SK-N-SH (cell line): ENCODE measurements at regions not wholly inside any gene's neighbourhood (a gene's known extent, or its start where the extent isn't known, plus 50 kb on each side); places are given as distances from the start of the nearest gene placed in this dataset.

Source experiments
- CTCF ChIA-PET: fragments of 300-600, 350-600 bp; formaldehyde crosslinking; extraction: SDS; loops from one replicate; lab custom pipeline; 2021; lab: Yijun Ruan, JAX
- POLR2A ChIA-PET: fragments of 350-600 bp; sonication (Branson Sonifier 250); formaldehyde crosslinking; extraction: SDS; loops from one replicate; lab custom pipeline; 2020; ENCODE audit warnings: antibody characterized with exemption, inconsistent platforms; lab: Yijun Ruan, JAX
- DNase-seq: peaks from one replicate; pipeline ENCODE4 v3.0.0; 2012
- H2AFZ ChIP-seq: fragments of 200-600 bp; sonication (generic); 2 replicates; pipeline ENCODE4 v1.8.1; 2016; ENCODE audit warnings: antibody characterized with exemption, mild to moderate bottlenecking, low read depth
- H3F3A ChIP-seq: fragments of 200-600 bp; sonication (generic); replicated peaks from 2 replicates; pipeline ENCODE3; 2016; ENCODE audit warnings: antibody characterized with exemption, mild to moderate bottlenecking; ENCODE audit not compliant: insufficient read depth
- H3K27ac ChIP-seq, 2 experiments: fragments of 200-500 bp in 1 of 2; fragments of 200-600 bp in 1 of 2; sonication (Bioruptor generic) in 1 of 2; sonication (generic), shearing (Covaris generic) in 1 of 2; 2 replicates each; pipeline versions ENCODE4 v1.5.1 to v1.6.1; 2014 to 2016; ENCODE audit warnings: low read depth in 2 of 2, inconsistent platforms in 1 of 2, low read length in 1 of 2, mild to moderate bottlenecking in 1 of 2, mixed read lengths in 1 of 2
- H3K27me3 ChIP-seq: fragments of 200-600 bp; sonication (generic), shearing (Covaris generic); 2 replicates; pipeline ENCODE4 v1.6.1; 2016; ENCODE audit warnings: mixed run types; ENCODE audit not compliant: insufficient read depth
- H3K36me3 ChIP-seq, 2 experiments: fragments of 200-500 bp in 1 of 2; fragments of 200-600 bp in 1 of 2; sonication (Bioruptor generic) in 1 of 2; sonication (generic) in 1 of 2; replicated peaks in 1 of 2; 2 replicates each; pipeline versions ENCODE3 to v1.5.1; 2014 to 2016; ENCODE audit warnings: low read length in 1 of 2, mild to moderate bottlenecking in 1 of 2; ENCODE audit not compliant: insufficient read depth in 2 of 2, control insufficient read depth in 1 of 2
- H3K4me1 ChIP-seq, 2 experiments: fragments of 200-500 bp in 1 of 2; fragments of 200-600 bp in 1 of 2; sonication (Bioruptor generic) in 1 of 2; sonication (generic), shearing (Covaris generic) in 1 of 2; 2 replicates each; pipeline versions ENCODE4 v1.5.1 to v1.6.1; 2014 to 2016; ENCODE audit warnings: low read depth in 1 of 2, low read length in 1 of 2, mixed run types in 1 of 2; ENCODE audit not compliant: insufficient read depth in 2 of 2, control insufficient read depth in 1 of 2
- H3K4me2 ChIP-seq: fragments of 200-600 bp; sonication (generic), shearing (Covaris generic); 2 replicates; pipeline ENCODE4 v1.6.1; 2017; ENCODE audit warnings: mixed run types
- H3K4me3 ChIP-seq, 2 experiments: fragments of 200-500 bp in 1 of 2; fragments of 200-600 bp in 1 of 2; sonication (Bioruptor generic) in 1 of 2; sonication (generic), shearing (Covaris generic) in 1 of 2; 2 replicates each; pipeline versions ENCODE4 v1.5.1 to v1.8.1; 2014 to 2016; ENCODE audit warnings: low read depth in 2 of 2, inconsistent platforms in 1 of 2, low read length in 1 of 2, mild to moderate bottlenecking in 1 of 2, mixed read lengths in 1 of 2, moderate library complexity in 1 of 2
- H3K79me2 ChIP-seq: fragments of 200-600 bp; sonication (generic); 2 replicates; pipeline ENCODE4 v1.8.1; 2017; ENCODE audit warnings: mild to moderate bottlenecking; ENCODE audit not compliant: insufficient read depth
- H3K9ac ChIP-seq: fragments of 200-600 bp; sonication (generic); 2 replicates; pipeline ENCODE4 v1.6.1; 2017; ENCODE audit warnings: mixed run types
- H3K9me2 ChIP-seq: fragments of 200-600 bp; sonication (generic); 2 replicates; pipeline ENCODE4 v1.6.1; 2017; ENCODE audit warnings: mixed run types
- H3K9me3 ChIP-seq: fragments of 200-600 bp; sonication (generic); 2 replicates; pipeline ENCODE4 v1.6.1; 2017; ENCODE audit warnings: mixed run types, mild to moderate bottlenecking, moderate library complexity
- H4K20me1 ChIP-seq: fragments of 200-600 bp; sonication (generic); 2 replicates; pipeline ENCODE4 v1.6.1; 2017; ENCODE audit warnings: mild to moderate bottlenecking, mixed run types; ENCODE audit not compliant: insufficient read depth
- CHD2 ChIP-seq: fragments of 150-350 bp; IDR thresholded peaks from 2 replicates; pipeline ENCODE4 v1.6.1; 2018; ENCODE audit warnings: low read length; ENCODE audit not compliant: partially characterized antibody
- CTCF ChIP-seq: fragments of 200-600 bp; sonication (generic); IDR thresholded peaks from 2 replicates; pipeline ENCODE4 v1.6.1; 2017; ENCODE audit warnings: antibody characterized with exemption, mild to moderate bottlenecking, moderate library complexity
- ELF1 ChIP-seq: IDR thresholded peaks from 2 replicates; pipeline ENCODE4 v1.4.0; 2012
- EZH2phosphoT487 ChIP-seq: fragments of 200-600 bp; sonication (generic); IDR thresholded peaks from 2 replicates; pipeline ENCODE4 v1.6.1; 2017; ENCODE audit warnings: low read depth, mixed run types, mild to moderate bottlenecking, antibody characterized with exemption, moderate library complexity, borderline replicate concordance
- FOSL2 ChIP-seq: IDR thresholded peaks from 2 replicates; pipeline ENCODE4 v1.4.0; 2012; ENCODE audit warnings: low read depth, mild to moderate bottlenecking, moderate library complexity, borderline replicate concordance
- FOXM1 ChIP-seq: IDR thresholded peaks from 2 replicates; pipeline ENCODE4 v1.4.0; 2012; ENCODE audit warnings: low read depth, mild to moderate bottlenecking
- GABPA ChIP-seq: IDR thresholded peaks from 2 replicates; pipeline ENCODE4 v1.4.0; 2012; ENCODE audit warnings: low read depth, mild to moderate bottlenecking
- GATA2 ChIP-seq: sonication (generic); formaldehyde crosslinking; IDR thresholded peaks from 2 replicates; pipeline ENCODE4 v1.5.0; 2020; ENCODE audit warnings: mild to moderate bottlenecking, missing genetic modification reagents
- MEF2A ChIP-seq: IDR thresholded peaks from 2 replicates; pipeline ENCODE4 v1.4.0; 2012; ENCODE audit warnings: low read depth, borderline replicate concordance
- NFIC ChIP-seq: IDR thresholded peaks from 2 replicates; pipeline ENCODE4 v1.4.0; 2012; ENCODE audit warnings: borderline replicate concordance
- NRF1 ChIP-seq: IDR thresholded peaks from 2 replicates; pipeline ENCODE4 v1.6.1; 2012; ENCODE audit warnings: low read depth, mild to moderate bottlenecking, low read length
- PBX3 ChIP-seq: IDR thresholded peaks from 2 replicates; pipeline ENCODE4; 2012
- POLR2AphosphoS5 ChIP-seq: IDR thresholded peaks from 2 replicates; pipeline ENCODE4 v1.6.1; 2012; ENCODE audit warnings: low read depth, low read length
- RAD21 ChIP-seq: IDR thresholded peaks from 2 replicates; pipeline ENCODE4 v1.6.1; 2012; ENCODE audit warnings: mild to moderate bottlenecking, low read length
- RCOR1 ChIP-seq: fragments of 150-350 bp; IDR thresholded peaks from 2 replicates; pipeline ENCODE4 v1.6.1; 2017; ENCODE audit warnings: antibody characterized with exemption, low read length
- REST ChIP-seq: IDR thresholded peaks from 2 replicates; pipeline ENCODE4 v1.6.1; 2012; ENCODE audit warnings: mild to moderate bottlenecking, low read depth, low read length, moderate library complexity
- SIN3A ChIP-seq: IDR thresholded peaks from 2 replicates; pipeline ENCODE4 v1.6.1; 2012; ENCODE audit warnings: low read depth, mild to moderate bottlenecking, low read length, moderate library complexity, borderline replicate concordance
- TEAD4 ChIP-seq: IDR thresholded peaks from 2 replicates; pipeline ENCODE4 v1.4.0; 2012; ENCODE audit warnings: mild to moderate bottlenecking, borderline replicate concordance; ENCODE audit not compliant: insufficient read depth
- YY1 ChIP-seq: IDR thresholded peaks from 2 replicates; pipeline ENCODE4 v1.4.0; 2012; ENCODE audit warnings: low read depth, mild to moderate bottlenecking
- WGBS: methylation state at CpG from one replicate; pipeline ENCODE4 v1.1.6; 2017; ENCODE audit warnings: low lambda C conversion rate; 5-methylcytosine and 5-hydroxymethylcytosine counted together
- TF ChIP-seq, protein P1 (sequence below): IDR thresholded peaks from 2 replicates; pipeline ENCODE4 v1.4.0; 2012; ENCODE audit warnings: low read depth, borderline replicate concordance

DNA sequence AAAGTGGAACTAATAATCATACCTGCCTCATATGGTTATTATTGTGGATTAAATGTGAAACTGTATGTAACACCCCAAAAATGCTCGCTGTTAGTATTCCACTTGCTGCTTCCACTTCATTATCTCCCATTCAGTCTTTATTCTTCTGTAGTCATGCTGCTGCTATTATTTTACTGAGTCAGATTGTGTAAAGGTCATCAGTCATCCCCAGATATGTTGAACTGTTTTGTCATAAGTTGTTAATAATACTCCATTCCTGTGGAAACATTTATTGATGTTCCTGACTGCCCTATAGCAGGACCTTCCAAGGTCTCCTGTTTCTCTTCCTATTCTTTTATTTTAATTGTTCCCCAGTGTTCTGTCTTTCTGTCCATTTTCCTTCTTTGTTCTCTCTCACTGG lies 1148.3 kb downstream of the EPHA7 start:
- no peak for DNase-seq
- H3K9me3 ChIP-seq: peaks cover 2% of the 10 kb centered on the region; the same call in 1 of the 2 replicates
- POLR2A ChIA-PET: no interaction called here

GRCh38 chr6:92270365-92270764 lies 1149.0 kb downstream of the EPHA7 start:
- H3K79me2 ChIP-seq: no peaks in the 10 kb centered on the region
- DNase-seq: no peak
- POLR2A ChIA-PET: no interaction called here
- no peaks in the 10 kb centered on the region for H3F3A ChIP-seq
- no peaks in the 10 kb centered on the region for H4K20me1 ChIP-seq
- peaks cover 2% of the 10 kb centered on the region; the same call in 1 of the 2 replicates for H3K9me3 ChIP-seq
- TF ChIP-seq REST: no peak
- TF ChIP-seq EZH2phosphoT487: no peak
- TF ChIP-seq SIN3A: no peak
- TF ChIP-seq FOXM1: no peak
- TF ChIP-seq RAD21: no peak
- no peak for TF ChIP-seq POLR2AphosphoS5
- no peak for TF ChIP-seq PBX3
- TF ChIP-seq TEAD4: no peak
- no peak for TF ChIP-seq MEF2A
- no peak for TF ChIP-seq NRF1
- no peak for TF ChIP-seq GABPA
- no peak for TF ChIP-seq GATA2 (CRISPR knock-in tag)
- TF ChIP-seq RCOR1: no peak
- H3K4me3 ChIP-seq: no peak overlapping the region
- no peak overlapping the region for H3K27ac ChIP-seq
- no peak overlapping the region for H3K9ac ChIP-seq
- no peaks in the 10 kb centered on the region for H3K9me2 ChIP-seq
- CTCF ChIA-PET: no interaction called here
- H3K36me3 ChIP-seq: no peaks in the 10 kb centered on the region
- H2AFZ ChIP-seq: no peak overlapping the region
- no peaks in the 10 kb centered on the region for H3K4me1 ChIP-seq
- no peak overlapping the region for H3K4me2 ChIP-seq
- 48% methylated on average over 6 of the region's 6 CpGs for WGBS
- no peaks in the 10 kb centered on the region for H3K27me3 ChIP-seq

More for the DNA sequence above, 1148.3 kb downstream of the EPHA7 start:
- H3K79me2 ChIP-seq: no peaks in the 10 kb centered on the region
- no peaks in the 10 kb centered on the region for H3K27me3 ChIP-seq
- no peaks in the 10 kb centered on the region for H3K36me3 ChIP-seq
- no peak overlapping the region for H3K27ac ChIP-seq
- H4K20me1 ChIP-seq: no peaks in the 10 kb centered on the region
- H3F3A ChIP-seq: no peaks in the 10 kb centered on the region
- no peak overlapping the region for H2AFZ ChIP-seq
- no peak overlapping the region for H3K4me3 ChIP-seq
- 36% methylated on average over 1 of the region's 1 CpG for WGBS
- H3K9me2 ChIP-seq: no peaks in the 10 kb centered on the region
- H3K4me1 ChIP-seq: no peaks in the 10 kb centered on the region
- H3K4me2 ChIP-seq: no peak overlapping the region
- CTCF ChIA-PET: no interaction called here
- no peak for TF ChIP-seq CHD2
- no peak for TF ChIP-seq ELF1
- TF ChIP-seq NRF1: no peak
- no peak for TF ChIP-seq YY1
- TF ChIP-seq, protein P1, sequence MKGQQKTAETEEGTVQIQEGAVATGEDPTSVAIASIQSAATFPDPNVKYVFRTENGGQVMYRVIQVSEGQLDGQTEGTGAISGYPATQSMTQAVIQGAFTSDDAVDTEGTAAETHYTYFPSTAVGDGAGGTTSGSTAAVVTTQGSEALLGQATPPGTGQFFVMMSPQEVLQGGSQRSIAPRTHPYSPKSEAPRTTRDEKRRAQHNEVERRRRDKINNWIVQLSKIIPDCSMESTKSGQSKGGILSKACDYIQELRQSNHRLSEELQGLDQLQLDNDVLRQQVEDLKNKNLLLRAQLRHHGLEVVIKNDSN: no peak
- no peak for TF ChIP-seq SIN3A
- TF ChIP-seq FOSL2: no peak
- no peak for TF ChIP-seq CTCF
- TF ChIP-seq NFIC: no peak
- H3K9ac ChIP-seq: no peak overlapping the region
